Gastrocnemius medialis (tissue), 4 donors: ENCODE measurements at regions not wholly inside any gene's neighbourhood (a gene's known extent, or its start where the extent isn't known, plus 50 kb on each side); places are given as distances from the start of the nearest gene placed in this dataset.

Experiments
- ATAC-seq, 2 donors: fragments of 150-250 bp; one replicate each; pipeline ENCODE4 v1.9.1; 2016
- DNase-seq, 2 donors: peaks; one replicate each; pipeline ENCODE4 v3.0.0-alpha.2; 2019
- H3K27ac ChIP-seq, 4 donors: fragments of 200-600 bp; sonication (generic); 1 replicate in 1 of 4; 2 replicates in 3 of 4; pipeline ENCODE4 v1.5.1; 2016 to 2018; ENCODE audit warnings: mild to moderate bottlenecking in 2 of 4, moderate library complexity in 1 of 4
- H3K27me3 ChIP-seq, 3 donors: fragments of 200-600 bp; sonication (generic) in 2 of 3; 1 replicate in 1 of 3; 2 replicates in 2 of 3; pipeline versions ENCODE4 v1.5.1 to v1.6.0; 2016 to 2019; ENCODE audit warnings: mild to moderate bottlenecking in 1 of 3, moderate library complexity in 1 of 3
- H3K36me3 ChIP-seq, 2 donors: fragments of 200-600 bp; sonication (generic) in 1 of 2; one replicate each; pipeline ENCODE4 v1.5.1; 2017 to 2018
- H3K4me1 ChIP-seq, 2 donors: fragments of 200-600 bp; sonication (generic) in 1 of 2; one replicate each; pipeline ENCODE4 v1.5.1; 2016 to 2017; ENCODE audit warnings: mild to moderate bottlenecking in 2 of 2
- H3K4me3 ChIP-seq, 4 donors: fragments of 200-600 bp; sonication (generic) in 3 of 4; 1 replicate in 1 of 4; 2 replicates in 3 of 4; pipeline ENCODE4 v1.5.1; 2016 to 2019; ENCODE audit warnings: mild to moderate bottlenecking in 2 of 4
- H3K9me3 ChIP-seq, 3 donors: fragments of 200-600 bp; sonication (generic) in 2 of 3; 1 replicate in 1 of 3; 2 replicates in 2 of 3; pipeline ENCODE4 v1.5.1; 2016 to 2019
- CTCF ChIP-seq, 5 experiments: fragments of 450-650 bp in 3 of 5; fragments of 200-600 bp in 2 of 5; sonication (generic) in 2 of 5; IDR thresholded peaks in 4 of 5; conservative IDR thresholded peaks in 1 of 5; 1 replicate in 4 of 5; 2 replicates in 1 of 5; pipeline ENCODE4 v1.5.1; 2016 to 2019; ENCODE audit warnings: antibody characterized with exemption in 5 of 5, mild to moderate bottlenecking in 3 of 5, moderate library complexity in 3 of 5
- POLR2A ChIP-seq, 2 donors: fragments of 450-650 bp; IDR thresholded peaks; one replicate each; pipeline ENCODE4 v1.6.1; 2017; ENCODE audit warnings: antibody characterized with exemption in 2 of 2, mild to moderate bottlenecking in 2 of 2, moderate library complexity in 2 of 2
- in situ Hi-C, 4 donors: fragments of 200-750 bp; cut with MboI; loops; one replicate each; pipeline versions ENCODE4 v1.15.0 to v1.8.0; 2017; ENCODE audit warnings: low sequenced_read_pairs in 4 of 4
- intact Hi-C: fragments of 100-400 bp; cut with DNase I; formaldehyde crosslinking; loops from one replicate; pipeline ENCODE4 v1.15.1; 2023; ENCODE audit warnings: low total_unique reads

GRCh38 chr13:83589814-83590213 is 292.5 kb downstream of the SLITRK1 start:
- Histone ChIP-seq H3K9me3 (no peaks in the 10 kb centered on the region), H3K4me3 (no peak overlapping the region), H3K27ac (no peak overlapping the region), H3K4me1 (no peaks in the 10 kb centered on the region), H3K27me3 (no peaks in the 10 kb centered on the region), H3K36me3 (no peaks in the 10 kb centered on the region)
- in situ Hi-C loops (no loop called here), intact Hi-C loops (no loop called here)
- DNase-seq (no peak), ATAC-seq (no peak)
- no peak for TF ChIP-seq CTCF (IDR thresholded peaks at IDR 0.05 in 4 of 5, conservative IDR thresholded peaks at IDR 0.05 in 1 of 5)
- no peak for TF ChIP-seq POLR2A (IDR thresholded peaks at IDR 0.05)

- Histone ChIP-seq H3K4me1 (no peaks in the 10 kb centered on the region), H3K27me3 (no peaks in the 10 kb centered on the region), H3K9me3 (no peaks in the 10 kb centered on the region), H3K4me3 (no peak overlapping the region), H3K36me3 (no peaks in the 10 kb centered on the region), H3K27ac (no peak overlapping the region)
- ATAC-seq (no peak), DNase-seq (no peak)
- intact Hi-C loops: no loop called here
- in situ Hi-C loops: no loop called here
- TF ChIP-seq POLR2A (IDR thresholded peaks at IDR 0.05) (no peak), CTCF (IDR thresholded peaks at IDR 0.05 in 4 of 5, conservative IDR thresholded peaks at IDR 0.05 in 1 of 5) (no peak)
Measured at GRCh38 chr13:83577183-83577582, 305.1 kb downstream of the SLITRK1 start.

- intact Hi-C loops (no loop called here), in situ Hi-C loops (no loop called here)
- no peak for TF ChIP-seq CTCF (IDR thresholded peaks at IDR 0.05 in 4 of 5, conservative IDR thresholded peaks at IDR 0.05 in 1 of 5)
- TF ChIP-seq POLR2A (IDR thresholded peaks at IDR 0.05): no peak
- H3K27me3 ChIP-seq: no peaks in the 10 kb centered on the region
- H3K4me3 ChIP-seq: no peak overlapping the region
- ATAC-seq (no peak), DNase-seq (no peak)
- no peaks in the 10 kb centered on the region for H3K4me1 ChIP-seq
- H3K27ac ChIP-seq: no peak overlapping the region
- H3K9me3 ChIP-seq: no peaks in the 10 kb centered on the region
- H3K36me3 ChIP-seq: no peaks in the 10 kb centered on the region
Measured at GRCh38 chr13:83568019-83568418, 314.3 kb downstream of the SLITRK1 start.

GRCh38 chr13:83563499-83563898 is 318.8 kb downstream of the SLITRK1 start:
- H3K9me3 ChIP-seq: no peaks in the 10 kb centered on the region
- DNase-seq: no peak

More at GRCh38 chr13:83563499-83563898, 318.8 kb downstream of the SLITRK1 start:
- no peak for TF ChIP-seq CTCF (IDR thresholded peaks at IDR 0.05 in 4 of 5, conservative IDR thresholded peaks at IDR 0.05 in 1 of 5)
- no peak for TF ChIP-seq POLR2A (IDR thresholded peaks at IDR 0.05)
- in situ Hi-C loops: no loop called here
- Histone ChIP-seq H3K4me1 (no peaks in the 10 kb centered on the region), H3K4me3 (no peak overlapping the region), H3K27me3 (no peaks in the 10 kb centered on the region), H3K36me3 (no peaks in the 10 kb centered on the region), H3K27ac (no peak overlapping the region)
- intact Hi-C loops: no loop called here
- ATAC-seq: no peak
